Colonic mucosa (tissue), 4 donors: ENCODE measurements at regions not wholly inside any gene's neighbourhood (a gene's known extent, or its start where the extent isn't known, plus 50 kb on each side); places are given as distances from the start of the nearest gene placed in this dataset.

Source experiments
- DNase-seq: peaks from one replicate; pipeline ENCODE4 v3.0.0-alpha.2; 2020
- H3K27ac ChIP-seq: fragments of 200-600 bp; one replicate; pipeline ENCODE4 v1.8.0; 2021
- H3K27me3 ChIP-seq: fragments of 200-600 bp; one replicate; pipeline ENCODE4 v1.8.0; 2021
- H3K36me3 ChIP-seq: fragments of 200-600 bp; one replicate; pipeline ENCODE4 v1.8.0; 2021
- H3K4me1 ChIP-seq: fragments of 200-600 bp; one replicate; pipeline ENCODE4 v1.8.0; 2021; ENCODE audit warnings: mild to moderate bottlenecking
- H3K4me3 ChIP-seq: fragments of 200-600 bp; one replicate; pipeline ENCODE4 v1.8.0; 2021
- H3K9ac ChIP-seq, 2 donors: one replicate each; pipeline ENCODE4 v1.7.0; 2013; ENCODE audit warnings: control low read depth in 2 of 2, low read depth in 2 of 2, low read length in 2 of 2
- H3K9me3 ChIP-seq: fragments of 200-600 bp; one replicate; pipeline ENCODE4 v1.8.0; 2021
- CTCF ChIP-seq: fragments of 200-600 bp; IDR thresholded peaks from one replicate; pipeline ENCODE4 v1.8.0; 2022; ENCODE audit warnings: antibody characterized with exemption, mild to moderate bottlenecking
- intact Hi-C: fragments of 100-400 bp; cut with DNase I; formaldehyde crosslinking; loops from one replicate; pipeline ENCODE4 v1.14.1; 2022
- donor health status: healthy.
- donor health status: DM: no; HTN: no; CAD: no.
- donor health status: DM: no; HTN: no; CAD: no.

GRCh38 chr5:93161661-93162654 is 419.1 kb downstream of the NR2F1-AS1 start:
- H3K4me1 ChIP-seq = no peaks in the 10 kb centered on the region
- H3K4me3 ChIP-seq = no peak overlapping the region
- intact Hi-C loops = no loop called here
- no peaks in the 10 kb centered on the region for H3K9me3 ChIP-seq
- no peak overlapping the region for H3K27ac ChIP-seq
- no peak for TF ChIP-seq CTCF
- no peak for DNase-seq
- H3K9ac ChIP-seq = no peak overlapping the region
- H3K36me3 ChIP-seq = no peaks in the 10 kb centered on the region
- H3K27me3 ChIP-seq = no peaks in the 10 kb centered on the region

- TF ChIP-seq CTCF = no peak
- intact Hi-C loops = no loop called here
- H3K36me3 ChIP-seq = no peaks in the 10 kb centered on the region
These were observed 422.2 kb downstream of the NR2F1-AS1 start for GRCh38 chr5:93158841-93159240.

GRCh38 chr5:93156566-93156965 is 424.5 kb downstream of the NR2F1-AS1 start:
- no peak for TF ChIP-seq CTCF

More at GRCh38 chr5:93158841-93159240, 422.2 kb downstream of the NR2F1-AS1 start:
- no peak overlapping the region for H3K9ac ChIP-seq
- H3K9me3 ChIP-seq = no peaks in the 10 kb centered on the region
- no peaks in the 10 kb centered on the region for H3K4me1 ChIP-seq
- no peak overlapping the region for H3K27ac ChIP-seq
- DNase-seq = no peak
- H3K27me3 ChIP-seq = no peaks in the 10 kb centered on the region
- H3K4me3 ChIP-seq = no peak overlapping the region

GRCh38 chr5:93154535-93154934 is 426.5 kb downstream of the NR2F1-AS1 start:
- Histone ChIP-seq H3K36me3 (no peaks in the 10 kb centered on the region), H3K4me3 (no peak overlapping the region), H3K4me1 (no peaks in the 10 kb centered on the region), H3K9me3 (no peaks in the 10 kb centered on the region), H3K27me3 (no peaks in the 10 kb centered on the region), H3K9ac (no peak overlapping the region), H3K27ac (no peak overlapping the region)
- TF ChIP-seq CTCF = no peak
- intact Hi-C loops = no loop called here
- no peak for DNase-seq

More at GRCh38 chr5:93156566-93156965, 424.5 kb downstream of the NR2F1-AS1 start:
- H3K4me3 ChIP-seq = no peak overlapping the region
- no peaks in the 10 kb centered on the region for H3K27me3 ChIP-seq
- no peak for DNase-seq
- H3K36me3 ChIP-seq = no peaks in the 10 kb centered on the region
- no peak overlapping the region for H3K9ac ChIP-seq
- no peaks in the 10 kb centered on the region for H3K9me3 ChIP-seq
- no peak overlapping the region for H3K27ac ChIP-seq
- intact Hi-C loops = no loop called here
- H3K4me1 ChIP-seq = no peaks in the 10 kb centered on the region

- Histone ChIP-seq H3K4me3 (no peak overlapping the region), H3K9me3 (no peaks in the 10 kb centered on the region), H3K4me1 (no peaks in the 10 kb centered on the region), H3K27me3 (no peaks in the 10 kb centered on the region), H3K36me3 (no peaks in the 10 kb centered on the region), H3K9ac (no peak overlapping the region), H3K27ac (no peak overlapping the region)
- no peak for TF ChIP-seq CTCF
- intact Hi-C loops = no loop called here
- no peak for DNase-seq
These were observed 427.6 kb downstream of the NR2F1-AS1 start for GRCh38 chr5:93153461-93153860.
